OCI-LY7 (cell line): ENCODE measurements at regions not wholly inside any gene's neighbourhood (a gene's known extent, or its start where the extent isn't known, plus 50 kb on each side); places are given as distances from the start of the nearest gene placed in this dataset.

Experiments
- BruUV-seq: library from RNA; stranded (reverse); fragments of 400-500 nt; replicated peaks from 2 replicates; lab custom pipeline; 2021; lab: Mats Ljungman, UMichigan
- CTCF ChIA-PET: fragments of 300-600 bp; sonication (Branson Sonifier 250); formaldehyde crosslinking; loops from one replicate; lab custom pipeline; 2022; ENCODE audit warnings: antibody characterized with exemption; ENCODE audit not compliant: unreplicated experiment; lab: Charles Lee
- POLR2A ChIA-PET: fragments of 300-600 bp; sonication (Branson Sonifier 250); formaldehyde crosslinking; loops from one replicate; lab custom pipeline; 2022; ENCODE audit warnings: antibody characterized with exemption; lab: Charles Lee
- DNase-seq: peaks from one replicate; pipeline ENCODE4 v3.0.0-alpha.2; 2015; ENCODE audit warnings: low spot score
- H2AFZ ChIP-seq: fragments of 200-600 bp; sonication (generic), shearing (Covaris generic); 2 replicates; pipeline ENCODE4 v1.6.1; 2014; ENCODE audit warnings: mild to moderate bottlenecking, antibody characterized with exemption, low read length, moderate library complexity
- H3K27ac ChIP-seq: fragments of 200-600 bp; sonication (generic); 2 replicates; pipeline ENCODE4 v1.5.1; 2014; ENCODE audit warnings: mixed run types, low read depth, mild to moderate bottlenecking, moderate library complexity, low read length, inconsistent platforms; ENCODE audit not compliant: poor library complexity, severe bottlenecking
- H3K36me3 ChIP-seq: fragments of 200-600 bp; sonication (generic); 2 replicates; pipeline ENCODE4 v1.6.1; 2014; ENCODE audit warnings: mild to moderate bottlenecking, antibody characterized with exemption, low read length, moderate library complexity, mixed read lengths; ENCODE audit not compliant: insufficient read depth
- H3K4me1 ChIP-seq: fragments of 200-600 bp; sonication (generic); 2 replicates; pipeline ENCODE4 v1.5.1; 2014; ENCODE audit warnings: mild to moderate bottlenecking, low read length; ENCODE audit not compliant: insufficient read depth, poor library complexity, severe bottlenecking
- H3K4me2 ChIP-seq: fragments of 200-600 bp; sonication (generic); 2 replicates; pipeline ENCODE4 v1.6.1; 2014; ENCODE audit warnings: mild to moderate bottlenecking, low read length
- H3K4me3 ChIP-seq: fragments of 200-600 bp; sonication (generic); 2 replicates; pipeline ENCODE4 v1.5.1; 2014; ENCODE audit warnings: mild to moderate bottlenecking, low read depth, low read length; ENCODE audit not compliant: poor library complexity, severe bottlenecking
- H3K79me2 ChIP-seq: fragments of 200-600 bp; sonication (generic); 2 replicates; pipeline ENCODE4 v1.6.1; 2016; ENCODE audit warnings: low read depth, mild to moderate bottlenecking, low read length, moderate library complexity, mixed read lengths; ENCODE audit not compliant: insufficient read depth
- H3K9me2 ChIP-seq: fragments of 200-600 bp; sonication (generic); 2 replicates; pipeline ENCODE4 v1.6.1; 2016; ENCODE audit warnings: mild to moderate bottlenecking, low read length, mixed read lengths; ENCODE audit not compliant: insufficient read depth
- H3K9me3 ChIP-seq: fragments of 200-600 bp; sonication (generic); 2 replicates; pipeline ENCODE4 v1.6.1; 2014; ENCODE audit warnings: mild to moderate bottlenecking, mixed run types, low read length, mixed read lengths
- H4K20me1 ChIP-seq: fragments of 200-600 bp; sonication (generic); 2 replicates; pipeline ENCODE4 v1.6.1; 2014; ENCODE audit warnings: mild to moderate bottlenecking, antibody characterized with exemption, low read length, moderate library complexity, mixed read lengths; ENCODE audit not compliant: insufficient read depth
- CTCF ChIP-seq: fragments of 200-600 bp; sonication (generic); conservative IDR thresholded peaks from 2 replicates; pipeline ENCODE4 v1.5.1; 2014; ENCODE audit warnings: mild to moderate bottlenecking, antibody characterized with exemption, low read length, moderate library complexity, mixed read lengths
- EZH2phosphoT487 ChIP-seq: fragments of 200-600 bp; sonication (generic); IDR thresholded peaks from 2 replicates; pipeline ENCODE4 v1.6.1; 2018; ENCODE audit warnings: low read depth, borderline replicate concordance, mild to moderate bottlenecking, mixed run types, antibody characterized with exemption, low read length, moderate library complexity, mixed read lengths
- intact Hi-C: fragments of 100-400 bp; cut with micrococcal nuclease; formaldehyde crosslinking; loops from one replicate; pipeline ENCODE4 v1.10.0; 2022; ENCODE audit not compliant: unreplicated experiment

- intact Hi-C loops, result no loop called here
- Histone ChIP-seq H3K36me3 (no peaks in the 10 kb centered on the region), H2AFZ (no peak overlapping the region), H3K9me2 (no peaks in the 10 kb centered on the region), H3K27ac (no peak overlapping the region), H3K4me2 (no peak overlapping the region), H3K79me2 (no peaks in the 10 kb centered on the region), H4K20me1 (no peaks in the 10 kb centered on the region), H3K9me3 (no peaks in the 10 kb centered on the region), H3K4me1 (no peaks in the 10 kb centered on the region), H3K4me3 (no peak overlapping the region)
- BruUV-seq, result no TSS peak
- POLR2A ChIA-PET, result interaction anchor here (0.7 kb wide), 1 partner anchor 285 kb away, joined by 3 read pairs; no protein-coding TSS in a partner anchor
- CTCF ChIA-PET, result no interaction called here
- TF ChIP-seq EZH2phosphoT487 (no peak), CTCF (no peak)
- no peak for DNase-seq
These were observed 131.4 kb upstream of the KAZN start for GRCh38 chr1:14467112-14467511.

- Histone ChIP-seq H3K4me3 (no peak overlapping the region), H3K9me3 (no peaks in the 10 kb centered on the region), H3K79me2 (no peaks in the 10 kb centered on the region), H4K20me1 (no peaks in the 10 kb centered on the region), H3K4me1 (no peaks in the 10 kb centered on the region), H2AFZ (no peak overlapping the region), H3K9me2 (no peaks in the 10 kb centered on the region), H3K27ac (no peak overlapping the region), H3K4me2 (no peak overlapping the region), H3K36me3 (no peaks in the 10 kb centered on the region)
- intact Hi-C loops, result no loop called here
- TF ChIP-seq CTCF, result no peak
- no peak for TF ChIP-seq EZH2phosphoT487
- DNase-seq, result no peak
- CTCF ChIA-PET, result no interaction called here
- BruUV-seq, result no TSS peak
- POLR2A ChIA-PET, result no interaction called here
These were observed 129.7 kb upstream of the KAZN start for GRCh38 chr1:14468751-14469150.

GRCh38 chr1:14470802-14471201 lies 127.7 kb upstream of the KAZN start:
- H3K4me2 ChIP-seq, result no peak overlapping the region
- no peak for DNase-seq
- H2AFZ ChIP-seq, result no peak overlapping the region
- no peaks in the 10 kb centered on the region for H3K9me3 ChIP-seq
- H4K20me1 ChIP-seq, result no peaks in the 10 kb centered on the region
- no peak overlapping the region for H3K4me3 ChIP-seq
- H3K9me2 ChIP-seq, result no peaks in the 10 kb centered on the region
- intact Hi-C loops, result no loop called here
- H3K79me2 ChIP-seq, result no peaks in the 10 kb centered on the region
- no peak overlapping the region for H3K27ac ChIP-seq
- POLR2A ChIA-PET, result interaction anchor here (0.7 kb wide), 1 partner anchor 398 kb away, joined by 4 read pairs; no protein-coding TSS in a partner anchor
- TF ChIP-seq CTCF (no peak), EZH2phosphoT487 (no peak)
- no peaks in the 10 kb centered on the region for H3K36me3 ChIP-seq
- BruUV-seq, result no TSS peak
- CTCF ChIA-PET, result no interaction called here
- no peaks in the 10 kb centered on the region for H3K4me1 ChIP-seq
